HCT116 (cell line): ENCODE measurements at regions not wholly inside any gene's neighbourhood (a gene's known extent, or its start where the extent isn't known, plus 50 kb on each side); places are given as distances from the start of the nearest gene placed in this dataset.

Source experiments
- TCF7L2 ChIP-seq: IDR thresholded peaks from 2 replicates; pipeline ENCODE4 v1.7.0; 2011; ENCODE audit warnings: borderline replicate concordance, inconsistent platforms; ENCODE audit not compliant: insufficient read depth, insufficient read length; ENCODE audit errors: extremely low read depth
- TF ChIP-seq, protein P1 (sequence below), 3 experiments: fragments of 200-600 bp in 1 of 3; sonication (generic) in 1 of 3; IDR thresholded peaks in 2 of 3; conservative IDR thresholded peaks in 1 of 3; 2 replicates each; pipeline ENCODE4 v1.5.1; 2012 to 2017; ENCODE audit warnings: low read depth in 2 of 3, low read length in 2 of 3, antibody characterized with exemption in 1 of 3, borderline replicate concordance in 1 of 3, control low read depth in 1 of 3, mild to moderate bottlenecking in 1 of 3, mixed read lengths in 1 of 3, mixed run types in 1 of 3, moderate library complexity in 1 of 3; ENCODE audit not compliant: insufficient read depth in 1 of 3

DNA sequence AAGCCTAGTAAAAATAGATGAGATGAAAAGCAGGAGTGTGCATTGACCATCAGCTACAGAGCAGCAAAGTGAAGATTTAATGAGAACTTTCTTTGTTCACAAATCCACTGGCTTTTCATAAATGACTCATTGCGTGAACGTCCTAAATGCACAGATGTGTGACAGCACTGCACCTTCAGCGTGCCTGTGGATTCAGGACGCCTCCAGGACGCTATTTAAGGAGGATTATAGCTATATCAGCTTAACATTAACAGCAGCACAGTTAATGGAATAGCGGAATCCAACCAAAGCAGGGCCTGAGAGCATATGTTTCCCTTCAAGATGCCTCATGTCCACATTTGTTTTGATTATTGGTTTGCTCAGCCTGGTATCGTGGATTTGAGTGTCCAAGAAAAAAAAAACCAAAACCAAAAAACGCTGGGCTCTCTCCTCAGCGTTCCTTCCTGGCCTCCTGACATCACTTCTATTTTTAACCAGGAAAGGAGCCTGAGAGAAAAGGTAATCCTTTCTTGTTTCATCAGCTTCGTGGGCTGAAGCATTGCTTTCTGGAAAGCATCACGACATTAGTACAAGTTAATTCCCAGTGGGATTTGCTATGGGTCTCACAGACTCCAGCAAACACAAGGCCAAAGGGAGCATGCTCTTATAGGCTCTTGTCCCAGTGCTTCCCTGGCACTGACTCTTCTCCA lies 447.0 kb upstream of the SMIM21 start:
- TF ChIP-seq, protein P1, sequence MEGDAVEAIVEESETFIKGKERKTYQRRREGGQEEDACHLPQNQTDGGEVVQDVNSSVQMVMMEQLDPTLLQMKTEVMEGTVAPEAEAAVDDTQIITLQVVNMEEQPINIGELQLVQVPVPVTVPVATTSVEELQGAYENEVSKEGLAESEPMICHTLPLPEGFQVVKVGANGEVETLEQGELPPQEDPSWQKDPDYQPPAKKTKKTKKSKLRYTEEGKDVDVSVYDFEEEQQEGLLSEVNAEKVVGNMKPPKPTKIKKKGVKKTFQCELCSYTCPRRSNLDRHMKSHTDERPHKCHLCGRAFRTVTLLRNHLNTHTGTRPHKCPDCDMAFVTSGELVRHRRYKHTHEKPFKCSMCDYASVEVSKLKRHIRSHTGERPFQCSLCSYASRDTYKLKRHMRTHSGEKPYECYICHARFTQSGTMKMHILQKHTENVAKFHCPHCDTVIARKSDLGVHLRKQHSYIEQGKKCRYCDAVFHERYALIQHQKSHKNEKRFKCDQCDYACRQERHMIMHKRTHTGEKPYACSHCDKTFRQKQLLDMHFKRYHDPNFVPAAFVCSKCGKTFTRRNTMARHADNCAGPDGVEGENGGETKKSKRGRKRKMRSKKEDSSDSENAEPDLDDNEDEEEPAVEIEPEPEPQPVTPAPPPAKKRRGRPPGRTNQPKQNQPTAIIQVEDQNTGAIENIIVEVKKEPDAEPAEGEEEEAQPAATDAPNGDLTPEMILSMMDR (IDR thresholded peaks at IDR 0.05 in 2 of 3, conservative IDR thresholded peaks at IDR 0.05 in 1 of 3; ENCODE audit: borderline replicate concordance in 1 of 3, insufficient read depth in 1 of 3, low read depth in 2 of 3, low read length in 2 of 3): no peak
- TF ChIP-seq TCF7L2: no peak
